ENCODE measurements at regions not wholly inside any gene's neighbourhood (a gene's known extent, or its start where the extent isn't known, plus 50 kb on each side); places are given as distances from the start of the nearest gene placed in this dataset.

GRCh38 chr6:6537488-6538260 is 50.8 kb upstream of the LY86 start:
- Histone ChIP-seq H3K4me3 (replicated peaks; ENCODE audit: insufficient read depth, low read length) (no peak overlapping the region), H3K27ac (replicated peaks) (no peak overlapping the region), H3K27me3 (ENCODE audit: insufficient read depth, poor library complexity, severe bottlenecking) (no peaks in the 10 kb centered on the region)
- no peak for DNase-seq (ENCODE audit: low read depth in 1 of 2, low spot score in 1 of 2)
- TF ChIP-seq POLR2AphosphoS5 (IDR thresholded peaks at IDR 0.05; ENCODE audit: low read depth) (no peak), GABPA (IDR thresholded peaks at IDR 0.05; ENCODE audit: low read depth) (no peak), CTCF (IDR thresholded peaks at IDR 0.05; ENCODE audit: insufficient read depth, low read length) (no peak), REST (IDR thresholded peaks at IDR 0.05; ENCODE audit: insufficient replicate concordance, low read depth) (no peak), SPI1 (IDR thresholded peaks at IDR 0.05; ENCODE audit: borderline replicate concordance, low read depth) (no peak)

GRCh38 chr6:6538261-6538660 is 50.3 kb upstream of the LY86 start:
- DNase-seq (ENCODE audit: low read depth in 1 of 2, low spot score in 1 of 2), result no peak
- TF ChIP-seq POLR2AphosphoS5 (IDR thresholded peaks at IDR 0.05; ENCODE audit: low read depth), result no peak
- TF ChIP-seq GABPA (IDR thresholded peaks at IDR 0.05; ENCODE audit: low read depth), result no peak
- no peak for TF ChIP-seq SPI1 (IDR thresholded peaks at IDR 0.05; ENCODE audit: borderline replicate concordance, low read depth)
- no peak for TF ChIP-seq REST (IDR thresholded peaks at IDR 0.05; ENCODE audit: insufficient replicate concordance, low read depth)
- TF ChIP-seq CTCF (IDR thresholded peaks at IDR 0.05; ENCODE audit: insufficient read depth, low read length), result no peak
- no peak overlapping the region for H3K27ac ChIP-seq (replicated peaks)
- H3K4me3 ChIP-seq (replicated peaks; ENCODE audit: insufficient read depth, low read length), result no peak overlapping the region
- H3K27me3 ChIP-seq (ENCODE audit: insufficient read depth, poor library complexity, severe bottlenecking), result no peaks in the 10 kb centered on the region

All from HL-60 (cell line).